ENCODE measurements at regions not wholly inside any gene's neighbourhood (a gene's known extent, or its start where the extent isn't known, plus 50 kb on each side); places are given as distances from the start of the nearest gene placed in this dataset.

DNA sequence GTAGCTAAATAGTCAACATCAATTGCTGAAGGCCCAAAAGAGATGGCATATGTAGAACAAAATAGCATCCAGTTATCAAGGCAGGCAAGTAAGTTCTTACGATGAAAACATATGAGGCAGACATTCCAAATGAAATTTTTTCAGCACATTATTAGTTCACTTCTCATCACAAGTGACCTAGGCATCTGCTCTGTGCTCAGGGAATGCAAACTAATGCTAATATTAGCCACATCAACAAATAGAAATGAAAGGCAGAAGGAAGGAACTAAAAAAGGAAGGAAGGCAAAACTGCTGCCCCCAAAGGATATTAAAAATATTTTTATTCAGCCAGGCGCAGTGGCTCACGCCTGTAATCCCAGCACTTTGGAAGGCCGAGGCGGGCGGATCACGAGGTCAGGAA is 51.2 kb upstream of the ROCK1 start:
- DNase-seq (ENCODE audit: low read depth): no peak

DNA sequence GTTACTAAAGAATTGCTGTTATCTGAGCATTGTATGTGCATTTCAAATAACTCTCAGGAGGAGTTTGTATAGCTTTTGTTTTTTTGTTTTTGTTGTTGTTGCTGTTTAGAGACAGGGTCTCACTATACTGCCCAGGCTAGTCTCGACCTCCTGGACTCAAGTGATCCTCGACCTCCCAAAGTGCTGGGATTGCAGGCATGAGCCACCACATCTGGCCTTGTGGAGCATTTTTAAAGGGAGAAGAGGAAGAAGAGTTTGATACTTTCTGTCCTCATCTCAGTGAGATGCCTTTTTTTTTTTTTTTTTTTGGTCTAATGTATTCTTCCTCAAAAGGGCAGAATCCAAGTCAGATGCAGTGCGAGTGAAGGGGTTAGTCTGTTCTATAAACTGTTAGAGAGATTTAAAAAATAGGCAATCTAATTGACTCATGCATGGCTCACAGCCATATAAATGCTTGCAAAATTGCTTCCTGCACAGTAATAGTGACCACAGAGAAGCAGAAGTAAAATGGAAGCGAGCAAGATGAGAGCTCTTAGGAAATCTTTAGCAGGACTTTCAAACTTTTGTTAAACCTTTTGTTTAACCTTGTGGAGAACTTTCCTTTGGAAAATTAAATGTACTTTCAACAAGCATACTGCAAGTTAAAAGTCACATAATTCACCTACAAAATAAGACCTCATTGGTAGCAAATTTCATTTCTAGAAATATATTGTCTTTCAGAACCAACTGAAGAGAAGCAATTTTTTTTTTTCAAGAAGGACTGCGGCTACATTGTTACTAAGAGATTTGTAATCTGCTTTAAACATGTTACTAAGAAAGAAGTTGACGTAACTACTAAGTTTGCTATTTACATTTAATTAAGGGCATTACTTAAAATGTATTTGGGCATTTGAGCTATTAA is 52.3 kb upstream of the ROCK1 start:
- DNase-seq (ENCODE audit: low read depth): no peak

DNA sequence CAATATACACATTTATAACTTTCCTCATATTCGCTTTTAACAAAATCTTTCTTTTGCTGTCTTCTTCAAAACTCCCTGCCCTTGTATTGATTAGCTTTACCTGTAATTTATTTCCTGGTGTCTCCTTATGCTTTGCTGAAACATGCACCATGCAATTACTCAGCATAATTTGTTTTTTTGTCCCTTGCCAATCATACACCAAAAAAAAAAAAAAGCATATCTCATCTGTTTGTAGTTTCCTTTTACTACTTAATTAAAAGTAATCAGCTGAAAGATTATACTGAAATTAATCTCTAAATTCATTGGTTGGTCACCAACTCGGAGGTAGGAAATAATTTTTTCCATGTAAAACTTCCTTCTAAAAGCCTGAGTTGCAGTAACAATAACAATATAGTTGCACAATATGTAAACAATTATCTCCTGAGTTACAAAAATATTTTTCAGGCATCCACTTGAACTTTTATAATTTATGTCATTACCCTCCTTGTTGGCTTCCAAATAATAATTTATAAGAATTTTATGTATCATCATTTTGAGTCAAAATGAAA is 53.0 kb upstream of the ROCK1 start:
- DNase-seq (ENCODE audit: low read depth): no peak

DNA sequence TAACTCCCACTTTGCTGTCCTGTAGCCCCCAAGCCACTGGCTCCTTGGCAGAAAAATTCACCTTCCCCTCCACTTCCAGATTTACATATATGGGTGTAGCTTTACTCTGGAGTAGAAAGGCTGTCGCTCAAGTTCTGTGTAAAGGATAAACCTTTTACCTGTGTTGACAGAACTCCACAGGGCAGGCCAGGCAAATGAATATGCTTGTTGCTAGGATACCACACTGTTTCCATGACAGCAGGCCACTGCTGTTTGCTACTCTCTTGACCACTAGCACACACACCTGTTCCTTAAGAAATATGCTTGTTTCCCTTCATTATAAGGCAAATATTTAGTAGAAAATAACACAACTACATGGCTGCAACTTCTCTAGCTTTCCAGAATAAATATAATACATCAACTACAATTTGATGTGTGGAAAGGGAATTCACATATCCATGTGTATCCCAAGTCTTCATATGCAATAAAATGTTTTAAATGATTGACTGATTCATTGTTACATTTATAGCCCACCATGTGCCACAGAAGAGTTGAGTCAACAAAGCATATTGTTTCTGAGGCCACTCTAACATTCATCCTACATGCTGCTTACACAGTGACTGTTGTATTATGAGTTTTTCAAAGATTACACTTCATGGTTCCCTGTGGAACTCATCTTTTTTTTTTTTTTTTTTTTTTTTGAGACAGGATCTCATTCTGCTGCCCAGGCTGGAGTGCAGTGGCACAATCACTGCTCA is 56.2 kb upstream of the ROCK1 start:
- no peak for DNase-seq (ENCODE audit: low read depth)

DNA sequence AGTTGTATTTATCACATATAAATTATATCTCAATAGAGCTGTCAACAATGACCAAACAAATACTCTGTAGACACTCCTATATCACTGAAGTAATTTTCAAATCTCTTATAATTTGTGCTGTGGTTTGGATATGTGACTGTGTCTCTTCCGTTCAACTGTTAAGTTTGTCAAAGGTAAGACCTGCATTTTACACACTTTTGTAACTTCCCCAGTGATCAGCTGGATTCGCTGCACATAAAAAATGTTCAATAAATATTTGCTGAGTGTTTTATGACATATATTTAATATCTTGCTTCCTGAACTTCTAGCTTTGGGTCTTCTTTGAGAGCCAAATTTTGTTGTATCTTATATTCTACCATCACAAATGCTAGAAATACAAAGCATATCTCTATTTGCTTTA is 57.3 kb upstream of the ROCK1 start:
- no peak for DNase-seq (ENCODE audit: low read depth)

DNA sequence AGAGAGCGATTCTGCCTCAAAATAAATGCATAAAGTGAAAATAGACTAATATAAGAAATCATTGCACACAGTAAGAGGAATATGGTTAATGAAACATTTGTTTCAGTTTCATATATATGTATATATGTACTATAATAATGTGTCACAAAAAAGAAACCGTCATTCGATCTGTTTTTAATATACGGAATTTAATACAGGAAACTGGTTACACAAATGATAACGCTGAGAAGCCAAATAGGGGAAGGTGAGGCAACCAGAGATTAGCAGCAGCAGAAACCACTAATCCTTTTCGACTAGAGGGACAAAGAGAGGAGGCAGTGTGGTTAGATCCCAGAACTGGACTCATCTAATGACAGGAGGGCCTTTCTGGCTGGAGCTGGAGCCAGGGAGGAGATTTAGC is 64.2 kb upstream of the GREB1L start:
- no peak for DNase-seq (ENCODE audit: low read depth)

DNA sequence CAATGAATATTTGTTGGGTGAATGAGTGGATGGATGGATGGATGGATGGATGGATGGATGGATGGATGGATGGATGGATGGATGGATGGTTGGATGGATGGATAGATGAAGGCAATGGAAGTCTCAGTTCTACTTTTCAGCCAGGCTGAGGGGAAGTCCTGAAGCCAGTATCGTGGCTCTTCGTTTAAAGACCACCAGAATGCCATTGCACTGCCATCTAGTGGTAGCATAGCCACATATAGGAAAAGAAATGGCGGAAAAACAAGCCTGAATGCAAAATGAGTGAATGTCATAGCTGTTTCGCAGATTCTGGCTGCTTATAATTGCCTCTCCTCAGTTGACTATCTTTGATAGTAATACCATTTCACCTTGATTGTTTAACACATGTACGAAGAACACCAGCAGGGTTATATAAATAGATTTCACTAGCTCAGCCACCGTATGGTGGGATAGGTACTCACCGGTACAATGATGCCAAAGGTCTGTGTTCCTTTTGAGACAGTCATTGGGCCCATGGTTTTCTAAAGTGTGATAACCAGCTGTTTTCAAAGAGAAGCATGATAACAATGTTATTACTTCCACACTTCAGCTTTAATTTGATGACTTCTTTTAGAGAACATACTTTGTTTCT is 62.3 kb upstream of the GREB1L start:
- peak; percentile 31 for DNase-seq (ENCODE audit: low read depth)

DNA sequence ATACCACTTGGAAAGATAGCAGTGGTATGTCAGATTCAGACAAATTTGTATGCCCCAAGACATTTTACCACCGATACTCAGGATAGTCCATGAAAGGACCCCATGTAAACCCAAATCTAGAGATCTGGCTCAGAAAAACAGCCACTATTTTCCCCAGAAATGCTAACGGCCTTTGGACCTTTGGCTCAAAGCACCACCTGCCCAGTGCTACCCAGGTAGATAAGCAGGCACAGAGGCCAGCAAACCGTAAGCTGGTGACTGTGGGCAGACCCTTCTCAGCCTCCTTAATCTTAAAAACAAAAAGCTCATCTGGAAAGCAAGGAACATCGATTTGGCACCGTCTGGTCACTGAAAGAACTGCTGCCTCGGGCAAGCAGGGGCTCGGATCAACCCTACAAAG is 61.4 kb upstream of the GREB1L start:
- DNase-seq (ENCODE audit: low read depth): no peak

DNA sequence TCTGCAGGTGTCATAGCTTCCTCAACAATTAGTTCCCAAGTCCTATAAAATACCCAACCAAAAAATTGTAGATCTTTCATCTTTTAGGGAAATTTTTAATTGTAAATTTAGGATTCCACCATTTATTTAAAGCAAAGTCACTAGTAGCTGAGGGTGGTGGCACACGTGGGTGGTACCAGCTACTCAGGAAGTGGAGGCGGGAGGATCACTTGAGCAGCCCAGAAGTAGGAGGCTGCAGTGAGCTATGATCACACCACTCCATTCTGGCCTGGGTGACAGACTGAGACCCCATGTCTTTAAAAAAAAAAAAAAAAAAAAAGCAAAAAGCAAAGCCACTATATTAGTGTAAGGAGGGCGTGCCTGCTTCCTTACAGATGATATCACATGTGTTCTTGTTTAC is 60.3 kb upstream of the GREB1L start:
- peak; percentile 9 for DNase-seq (ENCODE audit: low read depth)

DNA sequence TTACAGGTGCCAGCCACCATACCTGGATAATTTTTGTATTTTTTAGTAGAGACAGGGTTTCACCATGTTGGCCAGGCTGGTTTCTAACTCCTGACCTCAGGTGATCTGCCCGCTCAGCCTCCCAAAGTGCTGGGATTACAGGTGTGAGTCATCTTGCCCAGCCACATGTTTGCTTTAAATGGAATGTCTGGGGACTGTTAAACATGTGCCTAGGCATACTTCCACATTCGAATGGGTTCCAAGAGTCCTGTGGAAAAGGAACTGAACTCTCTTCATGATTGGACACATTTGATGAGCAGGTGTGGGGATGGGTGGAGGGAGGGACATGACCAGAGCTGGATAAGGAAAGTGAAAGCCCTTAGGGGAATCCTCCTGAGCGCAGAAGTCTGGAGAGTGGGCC is 58.4 kb upstream of the GREB1L start:
- DNase-seq (ENCODE audit: low read depth): no peak

DNA sequence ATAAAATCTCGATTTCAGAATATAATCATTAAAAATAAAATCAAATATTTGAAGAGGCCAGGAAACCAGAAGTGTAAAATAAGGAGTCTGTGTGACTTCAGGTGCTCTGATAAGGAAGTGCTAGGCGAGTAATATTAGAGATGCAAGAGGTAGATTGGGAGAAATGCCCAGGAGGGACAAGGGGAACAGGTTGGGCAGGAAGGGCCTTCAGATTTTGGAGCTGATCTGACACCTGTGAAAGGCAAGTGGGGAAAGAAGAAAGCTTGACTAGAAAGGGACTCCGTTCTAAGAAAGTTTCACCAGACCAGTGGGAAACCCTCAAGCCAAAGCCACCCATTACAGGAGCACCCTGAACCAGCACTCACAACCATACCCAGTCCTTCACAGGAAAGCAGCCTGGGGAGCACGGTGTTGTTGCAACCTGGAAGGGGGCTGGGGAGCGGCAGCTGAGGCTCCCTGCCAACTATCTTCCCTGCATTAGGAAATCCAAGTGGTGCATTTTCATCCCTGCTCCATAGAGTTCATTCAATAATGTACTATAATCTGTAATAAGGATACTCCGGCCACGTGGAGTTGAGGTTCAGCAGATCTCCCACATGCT is 57.5 kb upstream of the GREB1L start:
- DNase-seq (ENCODE audit: low read depth): no peak

DNA sequence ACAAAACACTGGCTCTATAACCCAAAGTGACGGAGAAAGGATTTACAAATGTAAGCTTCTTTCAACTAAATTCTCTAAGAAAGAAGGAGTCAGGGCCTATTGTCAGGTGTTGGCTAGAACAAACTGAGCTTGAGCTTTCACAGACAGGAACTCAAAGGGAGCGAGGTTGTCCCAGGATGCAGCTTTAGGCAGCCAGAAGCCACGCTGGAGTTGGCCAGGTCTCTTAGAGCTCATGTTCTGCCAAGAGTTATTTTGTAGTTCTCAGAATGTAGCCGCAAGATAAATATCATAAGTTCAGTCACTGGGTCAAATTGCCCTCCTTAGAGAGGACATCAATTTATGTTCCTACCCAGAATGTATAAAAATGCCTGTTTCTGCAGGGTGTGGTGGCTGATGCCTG is 54.1 kb upstream of the GREB1L start:
- DNase-seq (ENCODE audit: low read depth): no peak

DNA sequence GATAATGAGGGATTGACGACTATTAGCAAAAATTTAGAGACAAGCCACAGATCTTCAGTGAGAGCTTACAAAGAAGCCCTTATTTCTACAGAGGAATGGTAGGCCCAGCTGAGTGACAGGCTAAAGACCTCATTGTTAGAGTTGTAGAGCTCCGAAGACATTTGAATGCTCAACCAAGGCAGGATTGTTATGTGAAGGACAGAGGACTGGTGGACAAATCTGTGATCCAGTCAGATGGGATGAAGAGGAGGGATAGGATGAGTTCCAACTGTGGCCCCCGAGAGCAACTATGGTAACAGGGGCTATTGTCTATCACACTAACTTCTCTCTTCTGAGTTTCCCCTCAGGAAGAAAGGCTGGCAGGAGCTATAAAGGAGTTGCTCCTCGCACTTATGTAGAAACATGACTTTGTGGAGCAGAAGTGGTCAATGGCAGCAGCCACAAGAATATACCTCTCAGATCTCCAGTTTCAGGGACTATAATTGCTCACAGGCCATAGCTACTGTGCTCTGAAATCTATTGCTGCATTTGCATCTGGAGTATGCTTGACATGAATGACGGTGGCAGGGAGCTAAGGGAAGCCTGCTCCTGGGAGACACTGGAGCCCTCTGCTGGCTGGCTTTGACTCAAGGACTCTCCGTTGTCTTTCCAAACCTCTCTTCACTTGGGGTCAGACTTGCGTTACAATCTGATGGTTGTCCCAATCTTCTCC is 50.3 kb upstream of the GREB1L start:
- no peak for DNase-seq (ENCODE audit: low read depth)

All from stimulated activated CD4-positive, alpha-beta T cell treated with anti-CD3 and anti-CD28 coated beads, Interleukin-2, amount 100 ng/mL, for 4 hours (primary cell).